SK-N-SH (cell line): ENCODE measurements at regions not wholly inside any gene's neighbourhood (a gene's known extent, or its start where the extent isn't known, plus 50 kb on each side); places are given as distances from the start of the nearest gene placed in this dataset.

Experiments used
- CTCF ChIA-PET: fragments of 300-600, 350-600 bp; formaldehyde crosslinking; extraction: SDS; loops from one replicate; lab custom pipeline; 2021; lab: Yijun Ruan, JAX
- POLR2A ChIA-PET: fragments of 350-600 bp; sonication (Branson Sonifier 250); formaldehyde crosslinking; extraction: SDS; loops from one replicate; lab custom pipeline; 2020; ENCODE audit warnings: antibody characterized with exemption, inconsistent platforms; lab: Yijun Ruan, JAX
- DNase-seq: peaks from one replicate; pipeline ENCODE4 v3.0.0; 2012
- H2AFZ ChIP-seq: fragments of 200-600 bp; sonication (generic); 2 replicates; pipeline ENCODE4 v1.8.1; 2016; ENCODE audit warnings: antibody characterized with exemption, mild to moderate bottlenecking, low read depth
- H3F3A ChIP-seq: fragments of 200-600 bp; sonication (generic); replicated peaks from 2 replicates; pipeline ENCODE3; 2016; ENCODE audit warnings: antibody characterized with exemption, mild to moderate bottlenecking; ENCODE audit not compliant: insufficient read depth
- H3K27ac ChIP-seq, 2 experiments: fragments of 200-500 bp in 1 of 2; fragments of 200-600 bp in 1 of 2; sonication (Bioruptor generic) in 1 of 2; sonication (generic), shearing (Covaris generic) in 1 of 2; 2 replicates each; pipeline versions ENCODE4 v1.5.1 to v1.6.1; 2014 to 2016; ENCODE audit warnings: low read depth in 2 of 2, inconsistent platforms in 1 of 2, low read length in 1 of 2, mild to moderate bottlenecking in 1 of 2, mixed read lengths in 1 of 2
- H3K27me3 ChIP-seq: fragments of 200-600 bp; sonication (generic), shearing (Covaris generic); 2 replicates; pipeline ENCODE4 v1.6.1; 2016; ENCODE audit warnings: mixed run types; ENCODE audit not compliant: insufficient read depth
- H3K36me3 ChIP-seq, 2 experiments: fragments of 200-500 bp in 1 of 2; fragments of 200-600 bp in 1 of 2; sonication (Bioruptor generic) in 1 of 2; sonication (generic) in 1 of 2; replicated peaks in 1 of 2; 2 replicates each; pipeline versions ENCODE3 to v1.5.1; 2014 to 2016; ENCODE audit warnings: low read length in 1 of 2, mild to moderate bottlenecking in 1 of 2; ENCODE audit not compliant: insufficient read depth in 2 of 2, control insufficient read depth in 1 of 2
- H3K4me1 ChIP-seq, 2 experiments: fragments of 200-500 bp in 1 of 2; fragments of 200-600 bp in 1 of 2; sonication (Bioruptor generic) in 1 of 2; sonication (generic), shearing (Covaris generic) in 1 of 2; 2 replicates each; pipeline versions ENCODE4 v1.5.1 to v1.6.1; 2014 to 2016; ENCODE audit warnings: low read depth in 1 of 2, low read length in 1 of 2, mixed run types in 1 of 2; ENCODE audit not compliant: insufficient read depth in 2 of 2, control insufficient read depth in 1 of 2
- H3K4me2 ChIP-seq: fragments of 200-600 bp; sonication (generic), shearing (Covaris generic); 2 replicates; pipeline ENCODE4 v1.6.1; 2017; ENCODE audit warnings: mixed run types
- H3K4me3 ChIP-seq, 2 experiments: fragments of 200-500 bp in 1 of 2; fragments of 200-600 bp in 1 of 2; sonication (Bioruptor generic) in 1 of 2; sonication (generic), shearing (Covaris generic) in 1 of 2; 2 replicates each; pipeline versions ENCODE4 v1.5.1 to v1.8.1; 2014 to 2016; ENCODE audit warnings: low read depth in 2 of 2, inconsistent platforms in 1 of 2, low read length in 1 of 2, mild to moderate bottlenecking in 1 of 2, mixed read lengths in 1 of 2, moderate library complexity in 1 of 2
- H3K79me2 ChIP-seq: fragments of 200-600 bp; sonication (generic); 2 replicates; pipeline ENCODE4 v1.8.1; 2017; ENCODE audit warnings: mild to moderate bottlenecking; ENCODE audit not compliant: insufficient read depth
- H3K9ac ChIP-seq: fragments of 200-600 bp; sonication (generic); 2 replicates; pipeline ENCODE4 v1.6.1; 2017; ENCODE audit warnings: mixed run types
- H3K9me2 ChIP-seq: fragments of 200-600 bp; sonication (generic); 2 replicates; pipeline ENCODE4 v1.6.1; 2017; ENCODE audit warnings: mixed run types
- H3K9me3 ChIP-seq: fragments of 200-600 bp; sonication (generic); 2 replicates; pipeline ENCODE4 v1.6.1; 2017; ENCODE audit warnings: mixed run types, mild to moderate bottlenecking, moderate library complexity
- H4K20me1 ChIP-seq: fragments of 200-600 bp; sonication (generic); 2 replicates; pipeline ENCODE4 v1.6.1; 2017; ENCODE audit warnings: mild to moderate bottlenecking, mixed run types; ENCODE audit not compliant: insufficient read depth
- ELF1 ChIP-seq: IDR thresholded peaks from 2 replicates; pipeline ENCODE4 v1.4.0; 2012
- EP300 ChIP-seq, 2 experiments: IDR thresholded peaks; 2 replicates each; pipeline versions ENCODE4 v1.4.0 to v1.6.1; 2012; ENCODE audit warnings: borderline replicate concordance in 1 of 2, low read depth in 1 of 2, low read length in 1 of 2
- FOSL2 ChIP-seq: IDR thresholded peaks from 2 replicates; pipeline ENCODE4 v1.4.0; 2012; ENCODE audit warnings: low read depth, mild to moderate bottlenecking, moderate library complexity, borderline replicate concordance
- FOXM1 ChIP-seq: IDR thresholded peaks from 2 replicates; pipeline ENCODE4 v1.4.0; 2012; ENCODE audit warnings: low read depth, mild to moderate bottlenecking
- GABPA ChIP-seq: IDR thresholded peaks from 2 replicates; pipeline ENCODE4 v1.4.0; 2012; ENCODE audit warnings: low read depth, mild to moderate bottlenecking
- JUND ChIP-seq: IDR thresholded peaks from 2 replicates; pipeline ENCODE4 v1.4.0; 2012
- POLR2AphosphoS5 ChIP-seq: IDR thresholded peaks from 2 replicates; pipeline ENCODE4 v1.6.1; 2012; ENCODE audit warnings: low read depth, low read length
- RAD21 ChIP-seq: IDR thresholded peaks from 2 replicates; pipeline ENCODE4 v1.6.1; 2012; ENCODE audit warnings: mild to moderate bottlenecking, low read length
- RCOR1 ChIP-seq: fragments of 150-350 bp; IDR thresholded peaks from 2 replicates; pipeline ENCODE4 v1.6.1; 2017; ENCODE audit warnings: antibody characterized with exemption, low read length
- RFX5 ChIP-seq: IDR thresholded peaks from 2 replicates; pipeline ENCODE4 v1.6.1; 2012; ENCODE audit warnings: mild to moderate bottlenecking, improper control_type of control experiment, low read length
- RXRA ChIP-seq: IDR thresholded peaks from 2 replicates; pipeline ENCODE4 v1.4.0; 2012; ENCODE audit warnings: low read depth, mild to moderate bottlenecking, borderline replicate concordance
- SMC3 ChIP-seq: IDR thresholded peaks from 2 replicates; pipeline ENCODE4 v1.6.1; 2012; ENCODE audit warnings: low read depth, low read length, improper control_type of control experiment
- TAF1 ChIP-seq: IDR thresholded peaks from 2 replicates; pipeline ENCODE4 v1.6.1; 2012; ENCODE audit warnings: low read depth, mild to moderate bottlenecking, low read length, moderate library complexity, borderline replicate concordance
- TEAD4 ChIP-seq: IDR thresholded peaks from 2 replicates; pipeline ENCODE4 v1.4.0; 2012; ENCODE audit warnings: mild to moderate bottlenecking, borderline replicate concordance; ENCODE audit not compliant: insufficient read depth
- whole genome bisulfite sequencing: methylation state at CpG from one replicate; pipeline ENCODE4 v1.1.6; 2017; ENCODE audit warnings: low lambda C conversion rate; 5-methylcytosine and 5-hydroxymethylcytosine counted together
- TF ChIP-seq, protein P1 (sequence below): fragments of 150-350 bp; IDR thresholded peaks from 2 replicates; pipeline ENCODE4 v1.6.1; 2016; ENCODE audit warnings: mild to moderate bottlenecking, low read depth, low read length
- TF ChIP-seq, protein P2 (sequence below): fragments of 200-600 bp; sonication (generic); IDR thresholded peaks from 2 replicates; pipeline ENCODE4 v1.6.1; 2017; ENCODE audit warnings: antibody characterized with exemption, mild to moderate bottlenecking, moderate library complexity

DNA sequence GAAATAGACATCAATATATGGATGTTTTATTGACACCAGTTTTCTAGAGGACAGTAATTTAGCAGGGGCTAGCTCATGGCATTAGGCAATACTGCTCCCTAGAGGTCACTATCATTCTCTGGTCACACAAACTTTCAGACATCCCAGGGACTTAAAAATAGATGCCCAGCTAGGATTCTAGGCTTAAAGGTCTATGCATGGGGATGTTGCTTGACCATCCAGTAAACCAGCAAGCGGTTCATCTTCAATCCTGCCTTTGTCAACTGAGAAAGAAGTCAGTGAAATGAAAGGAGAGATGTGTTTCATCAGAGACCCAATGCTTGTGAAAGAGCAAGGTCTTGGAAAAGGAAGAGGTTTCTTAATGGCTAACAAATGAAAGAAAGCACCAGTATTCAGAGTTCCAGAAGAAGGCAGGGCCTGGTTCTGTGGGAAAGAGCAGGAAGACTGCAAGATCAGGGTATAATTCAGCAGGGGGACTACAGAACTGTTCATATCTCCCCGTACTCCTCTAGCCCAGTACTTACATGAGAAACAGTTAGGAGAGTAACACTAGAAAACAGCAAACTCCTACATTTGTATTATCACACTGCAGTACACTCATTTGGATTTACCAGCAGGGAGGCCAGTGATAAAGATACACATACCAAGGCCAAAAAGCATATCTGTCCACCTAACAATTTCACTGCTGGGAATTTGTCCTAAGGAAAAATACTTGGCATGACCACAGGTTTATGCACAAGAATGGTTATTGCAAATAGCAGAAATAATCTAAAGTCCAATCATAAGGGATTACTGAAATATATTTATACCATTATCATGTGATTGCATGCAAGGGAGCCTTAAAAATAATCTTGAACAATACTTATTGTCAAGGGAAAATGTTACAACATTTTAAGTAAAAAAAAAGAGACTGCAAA, 151.4 kb upstream of the LAMA2 start:
- H3K4me2 ChIP-seq, result no peak overlapping the region
- TF ChIP-seq EP300 (IDR thresholded peaks at IDR 0.05; ENCODE audit: borderline replicate concordance in 1 of 2, low read depth in 1 of 2, low read length in 1 of 2), result no peak
- no peak for TF ChIP-seq TAF1
- TF ChIP-seq SMC3, result peak; percentile 53
- TF ChIP-seq, protein P1, sequence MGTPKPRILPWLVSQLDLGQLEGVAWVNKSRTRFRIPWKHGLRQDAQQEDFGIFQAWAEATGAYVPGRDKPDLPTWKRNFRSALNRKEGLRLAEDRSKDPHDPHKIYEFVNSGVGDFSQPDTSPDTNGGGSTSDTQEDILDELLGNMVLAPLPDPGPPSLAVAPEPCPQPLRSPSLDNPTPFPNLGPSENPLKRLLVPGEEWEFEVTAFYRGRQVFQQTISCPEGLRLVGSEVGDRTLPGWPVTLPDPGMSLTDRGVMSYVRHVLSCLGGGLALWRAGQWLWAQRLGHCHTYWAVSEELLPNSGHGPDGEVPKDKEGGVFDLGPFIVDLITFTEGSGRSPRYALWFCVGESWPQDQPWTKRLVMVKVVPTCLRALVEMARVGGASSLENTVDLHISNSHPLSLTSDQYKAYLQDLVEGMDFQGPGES, result no peak
- TF ChIP-seq GABPA, result no peak
- no peak for TF ChIP-seq POLR2AphosphoS5
- no peak for TF ChIP-seq RXRA
- peak; percentile 75 for TF ChIP-seq RAD21
- TF ChIP-seq, protein P2, sequence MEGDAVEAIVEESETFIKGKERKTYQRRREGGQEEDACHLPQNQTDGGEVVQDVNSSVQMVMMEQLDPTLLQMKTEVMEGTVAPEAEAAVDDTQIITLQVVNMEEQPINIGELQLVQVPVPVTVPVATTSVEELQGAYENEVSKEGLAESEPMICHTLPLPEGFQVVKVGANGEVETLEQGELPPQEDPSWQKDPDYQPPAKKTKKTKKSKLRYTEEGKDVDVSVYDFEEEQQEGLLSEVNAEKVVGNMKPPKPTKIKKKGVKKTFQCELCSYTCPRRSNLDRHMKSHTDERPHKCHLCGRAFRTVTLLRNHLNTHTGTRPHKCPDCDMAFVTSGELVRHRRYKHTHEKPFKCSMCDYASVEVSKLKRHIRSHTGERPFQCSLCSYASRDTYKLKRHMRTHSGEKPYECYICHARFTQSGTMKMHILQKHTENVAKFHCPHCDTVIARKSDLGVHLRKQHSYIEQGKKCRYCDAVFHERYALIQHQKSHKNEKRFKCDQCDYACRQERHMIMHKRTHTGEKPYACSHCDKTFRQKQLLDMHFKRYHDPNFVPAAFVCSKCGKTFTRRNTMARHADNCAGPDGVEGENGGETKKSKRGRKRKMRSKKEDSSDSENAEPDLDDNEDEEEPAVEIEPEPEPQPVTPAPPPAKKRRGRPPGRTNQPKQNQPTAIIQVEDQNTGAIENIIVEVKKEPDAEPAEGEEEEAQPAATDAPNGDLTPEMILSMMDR, result peak; percentile 83
- no peak for TF ChIP-seq FOXM1
- no peak for TF ChIP-seq TEAD4
- no peak for TF ChIP-seq ELF1
- TF ChIP-seq JUND, result no peak
- TF ChIP-seq RFX5, result no peak
- TF ChIP-seq FOSL2, result no peak
- no peak for TF ChIP-seq RCOR1
- TF ChIP-seq, all 33 proteins: peak for 3
- no peak overlapping the region; the same call in 1 of the 2 replicates for H2AFZ ChIP-seq
- no peak overlapping the region for H3K4me3 ChIP-seq
- DNase-seq, result peak; percentile 7
- no peak overlapping the region for H3K9ac ChIP-seq
- 46% methylated on average over 2 of the region's 2 CpGs for WGBS
- no peaks in the 10 kb centered on the region for H3K36me3 ChIP-seq
- H4K20me1 ChIP-seq, result no peaks in the 10 kb centered on the region
- no peaks in the 10 kb centered on the region for H3K4me1 ChIP-seq
- H3K27ac ChIP-seq, result no peak overlapping the region
- H3K9me2 ChIP-seq, result no peaks in the 10 kb centered on the region
- no peaks in the 10 kb centered on the region for H3K27me3 ChIP-seq
- POLR2A ChIA-PET, result no interaction called here
- CTCF ChIA-PET, result interaction anchor here (0.7 to 1.7 kb wide), 6 partner anchors 7 to 994 kb away, joined by 3 to 8 read pairs (median 3); no protein-coding TSS in a partner anchor
- no peaks in the 10 kb centered on the region for H3K9me3 ChIP-seq
- no peaks in the 10 kb centered on the region for H3K79me2 ChIP-seq
- H3F3A ChIP-seq, result no peaks in the 10 kb centered on the region
